Neural progenitor cell (in vitro differentiated cells): ENCODE measurements at regions not wholly inside any gene's neighbourhood (a gene's known extent, or its start where the extent isn't known, plus 50 kb on each side); places are given as distances from the start of the nearest gene placed in this dataset.

Source experiments
- DNase-seq: peaks from one replicate; pipeline ENCODE4 v3.0.0-alpha.2; 2016; ENCODE audit warnings: low spot score
- H2AFZ ChIP-seq: fragments of 200-600 bp; sonication (generic); replicated peaks from 2 replicates; pipeline ENCODE4 v1.6.1; 2016; ENCODE audit warnings: antibody characterized with exemption
- H3F3A ChIP-seq: fragments of 200-600 bp; sonication (generic); 2 replicates; pipeline ENCODE4 v1.6.1; 2016; ENCODE audit warnings: antibody characterized with exemption, low read depth
- H3K27ac ChIP-seq: fragments of 200-600 bp; sonication (generic); 2 replicates; pipeline ENCODE4 v1.5.1; 2016; ENCODE audit warnings: mild to moderate bottlenecking
- H3K27me3 ChIP-seq: fragments of 200-600 bp; sonication (generic); 2 replicates; pipeline ENCODE4 v1.6.1; 2016; ENCODE audit warnings: mild to moderate bottlenecking, moderate library complexity
- H3K36me3 ChIP-seq: fragments of 200-600 bp; sonication (generic); 2 replicates; pipeline ENCODE4 v1.5.1; 2016
- H3K4me1 ChIP-seq: fragments of 200-600 bp; sonication (generic); 2 replicates; pipeline ENCODE4 v1.6.1; 2016; ENCODE audit warnings: mixed run types
- H3K4me2 ChIP-seq: fragments of 200-600 bp; sonication (generic); 2 replicates; pipeline ENCODE4 v1.6.1; 2016
- H3K4me3 ChIP-seq: fragments of 200-600 bp; sonication (generic); 2 replicates; pipeline ENCODE4 v1.5.1; 2016
- H3K79me2 ChIP-seq: fragments of 200-600 bp; sonication (generic); 2 replicates; pipeline ENCODE4 v1.6.1; 2016; ENCODE audit warnings: low read depth
- H3K9ac ChIP-seq: fragments of 200-600 bp; sonication (generic); 2 replicates; pipeline ENCODE4 v1.6.1; 2016
- H3K9me3 ChIP-seq: fragments of 200-600 bp; sonication (generic); 2 replicates; pipeline ENCODE4 v1.5.1; 2016; ENCODE audit warnings: low read depth
- H4K20me1 ChIP-seq: fragments of 200-600 bp; sonication (generic); 2 replicates; pipeline ENCODE4 v1.6.1; 2016; ENCODE audit warnings: low read depth
- H3K27ac Mint-ChIP-seq: 3 replicates; pipeline ENCODE4 v1.8.0; 2021; ENCODE audit warnings: mixed read lengths
- H3K27me3 Mint-ChIP-seq: 2 replicates; pipeline ENCODE4 v1.8.0; 2022; ENCODE audit warnings: low read depth, mild to moderate bottlenecking, inconsistent platforms, moderate library complexity, mixed read lengths; ENCODE audit not compliant: insufficient read depth
- H3K36me3 Mint-ChIP-seq: 3 replicates; pipeline ENCODE4 v1.8.0; 2021; ENCODE audit warnings: mixed read lengths
- H3K4me1 Mint-ChIP-seq: 3 replicates; pipeline ENCODE4 v1.8.0; 2021; ENCODE audit warnings: mixed read lengths
- H3K4me3 Mint-ChIP-seq: 3 replicates; pipeline ENCODE4 v1.8.0; 2021; ENCODE audit warnings: mild to moderate bottlenecking, moderate library complexity, mixed read lengths
- H3K9me3 Mint-ChIP-seq: 3 replicates; pipeline ENCODE4 v1.8.0; 2020; ENCODE audit warnings: mixed read lengths
- EZH2 ChIP-seq: fragments of 200-600 bp; sonication (generic); IDR thresholded peaks from 2 replicates; pipeline ENCODE4 v1.6.1; 2017; ENCODE audit warnings: antibody characterized with exemption, mild to moderate bottlenecking, moderate library complexity
- EZH2phosphoT487 ChIP-seq: fragments of 200-600 bp; sonication (generic); IDR thresholded peaks from 2 replicates; pipeline ENCODE4 v1.6.1; 2017; ENCODE audit warnings: antibody characterized with exemption
- TF ChIP-seq, protein P1 (sequence below): fragments of 200-600 bp; sonication (generic); IDR thresholded peaks from 2 replicates; pipeline ENCODE4 v1.5.1; 2017; ENCODE audit warnings: antibody characterized with exemption, mild to moderate bottlenecking

DNA sequence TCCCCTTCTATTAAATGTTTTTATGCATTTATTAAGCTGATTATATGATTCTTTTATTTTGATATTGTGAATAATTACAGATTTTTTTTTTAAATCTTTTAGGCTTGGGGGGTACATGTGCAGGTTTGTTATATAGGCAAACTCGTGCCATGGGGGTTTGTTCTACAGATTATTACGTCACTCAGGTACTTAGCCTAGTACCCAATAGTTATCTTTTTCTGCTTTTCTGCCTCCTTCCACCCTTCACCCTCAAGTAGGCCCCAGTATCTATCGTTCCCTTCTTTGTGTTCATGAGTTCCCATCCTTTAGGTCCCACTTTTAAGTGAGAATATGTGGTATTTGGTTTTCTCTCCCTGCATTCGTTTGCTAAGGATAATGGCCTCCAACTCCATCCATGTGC lies 92.2 kb upstream of the CWC22 start:
- Histone ChIP-seq H3K4me2 (no peak overlapping the region), H3K9me3 (no peaks in the 10 kb centered on the region), H3K4me1 (no peaks in the 10 kb centered on the region), H3K27me3 (no peaks in the 10 kb centered on the region), H3K9ac (no peak overlapping the region), H3K27ac (no peak overlapping the region), H3F3A (no peaks in the 10 kb centered on the region), H2AFZ (no peak overlapping the region), H3K4me3 (no peak overlapping the region), H3K36me3 (no peaks in the 10 kb centered on the region), H3K79me2 (no peaks in the 10 kb centered on the region), H4K20me1 (no peaks in the 10 kb centered on the region)
- no peak overlapping the region for H3K27ac Mint-ChIP-seq
- no peaks in the 10 kb centered on the region for H3K36me3 Mint-ChIP-seq
- no peaks in the 10 kb centered on the region for H3K4me1 Mint-ChIP-seq
- H3K9me3 Mint-ChIP-seq = no peaks in the 10 kb centered on the region
- no peaks in the 10 kb centered on the region for H3K27me3 Mint-ChIP-seq
- no peak overlapping the region for H3K4me3 Mint-ChIP-seq
- DNase-seq = no peak
- TF ChIP-seq, protein P1, sequence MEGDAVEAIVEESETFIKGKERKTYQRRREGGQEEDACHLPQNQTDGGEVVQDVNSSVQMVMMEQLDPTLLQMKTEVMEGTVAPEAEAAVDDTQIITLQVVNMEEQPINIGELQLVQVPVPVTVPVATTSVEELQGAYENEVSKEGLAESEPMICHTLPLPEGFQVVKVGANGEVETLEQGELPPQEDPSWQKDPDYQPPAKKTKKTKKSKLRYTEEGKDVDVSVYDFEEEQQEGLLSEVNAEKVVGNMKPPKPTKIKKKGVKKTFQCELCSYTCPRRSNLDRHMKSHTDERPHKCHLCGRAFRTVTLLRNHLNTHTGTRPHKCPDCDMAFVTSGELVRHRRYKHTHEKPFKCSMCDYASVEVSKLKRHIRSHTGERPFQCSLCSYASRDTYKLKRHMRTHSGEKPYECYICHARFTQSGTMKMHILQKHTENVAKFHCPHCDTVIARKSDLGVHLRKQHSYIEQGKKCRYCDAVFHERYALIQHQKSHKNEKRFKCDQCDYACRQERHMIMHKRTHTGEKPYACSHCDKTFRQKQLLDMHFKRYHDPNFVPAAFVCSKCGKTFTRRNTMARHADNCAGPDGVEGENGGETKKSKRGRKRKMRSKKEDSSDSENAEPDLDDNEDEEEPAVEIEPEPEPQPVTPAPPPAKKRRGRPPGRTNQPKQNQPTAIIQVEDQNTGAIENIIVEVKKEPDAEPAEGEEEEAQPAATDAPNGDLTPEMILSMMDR = no peak
- TF ChIP-seq EZH2 (no peak), EZH2phosphoT487 (no peak)

DNA sequence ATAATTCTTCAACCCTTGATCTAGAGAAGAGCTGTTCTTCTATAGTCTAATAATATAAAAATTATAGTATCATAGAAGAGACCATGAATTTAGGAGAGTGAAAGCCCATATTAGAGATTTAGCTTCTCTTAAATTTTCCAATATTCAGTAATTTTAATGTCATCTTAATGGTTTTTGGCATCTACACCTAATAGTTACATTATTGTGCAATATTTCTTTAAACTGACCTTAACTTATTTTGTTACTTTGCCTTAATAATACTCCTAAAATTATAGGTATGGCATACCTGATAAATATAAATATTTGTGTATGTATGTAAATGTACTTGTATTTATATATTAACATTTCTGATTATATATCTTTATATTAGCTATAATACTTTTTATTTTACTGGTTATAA lies 78.0 kb upstream of the CWC22 start:
- Mint-ChIP-seq H3K4me1 (no peaks in the 10 kb centered on the region), H3K27me3 (no peaks in the 10 kb centered on the region), H3K4me3 (no peak overlapping the region), H3K27ac (no peak overlapping the region), H3K36me3 (peaks cover 2% of the 10 kb centered on the region), H3K9me3 (peaks cover 25% of the 10 kb centered on the region)
- peaks cover 8% of the 10 kb centered on the region for H3K36me3 ChIP-seq
- H3K4me3 ChIP-seq = no peak overlapping the region
- H3K4me2 ChIP-seq = no peak overlapping the region
- no peaks in the 10 kb centered on the region for H3F3A ChIP-seq
- H3K79me2 ChIP-seq = no peaks in the 10 kb centered on the region
- no peak for DNase-seq
- H3K27me3 ChIP-seq = no peaks in the 10 kb centered on the region
- H4K20me1 ChIP-seq = no peaks in the 10 kb centered on the region
- no peaks in the 10 kb centered on the region for H3K4me1 ChIP-seq
- H3K9me3 ChIP-seq = peaks cover 13% of the 10 kb centered on the region
- no peak overlapping the region for H3K9ac ChIP-seq
- TF ChIP-seq EZH2 = no peak
- TF ChIP-seq, protein P1 = no peak
- no peak for TF ChIP-seq EZH2phosphoT487
- no peak overlapping the region for H3K27ac ChIP-seq
- H2AFZ ChIP-seq = no peak overlapping the region

DNA sequence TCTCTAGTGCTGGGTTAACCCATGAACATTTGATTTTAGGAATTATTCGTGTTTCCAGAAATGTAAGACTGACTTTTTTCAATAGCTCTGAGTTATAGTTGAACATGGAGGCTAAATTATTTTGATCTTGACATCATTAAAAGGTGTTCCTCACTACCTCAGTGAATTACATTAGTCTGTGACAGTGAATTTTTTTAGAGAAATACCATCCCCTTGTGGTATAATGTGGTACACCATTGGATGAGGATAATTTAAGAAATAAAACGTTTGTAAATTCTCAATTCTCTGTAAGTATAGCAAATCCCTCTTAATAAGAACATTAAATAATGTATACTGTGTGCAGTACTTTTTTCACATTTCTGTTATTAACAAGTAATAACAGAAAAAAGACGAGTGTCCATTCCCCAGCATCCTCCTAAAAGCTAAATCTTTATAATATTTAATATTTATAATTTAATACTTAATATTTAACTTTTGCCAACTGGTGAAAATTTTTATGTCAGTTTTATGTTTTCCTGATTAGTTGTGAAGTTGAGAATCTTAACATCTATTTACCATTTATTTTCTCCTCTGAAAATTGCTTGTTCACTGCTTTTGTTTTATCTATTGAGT lies 70.3 kb upstream of the CWC22 start:
- Histone ChIP-seq H3K36me3 (peaks cover 22% of the 10 kb centered on the region), H4K20me1 (no peaks in the 10 kb centered on the region), H3K27ac (peak overlapping the region; percentile 2), H3K4me1 (no peaks in the 10 kb centered on the region), H3K9me3 (peaks cover 18% of the 10 kb centered on the region), H3K4me3 (no peak overlapping the region), H3K9ac (no peak overlapping the region), H3K4me2 (no peak overlapping the region), H3F3A (no peaks in the 10 kb centered on the region), H3K27me3 (no peaks in the 10 kb centered on the region), H3K79me2 (no peaks in the 10 kb centered on the region), H2AFZ (peak overlapping the region; percentile 45)
- TF ChIP-seq EZH2 = no peak
- TF ChIP-seq, protein P1 = peak; percentile 89
- no peak overlapping the region for H3K27ac Mint-ChIP-seq
- no peaks in the 10 kb centered on the region for H3K27me3 Mint-ChIP-seq
- H3K4me3 Mint-ChIP-seq = no peak overlapping the region
- peaks cover 16% of the 10 kb centered on the region for H3K9me3 Mint-ChIP-seq
- H3K36me3 Mint-ChIP-seq = peaks cover 2% of the 10 kb centered on the region
- no peaks in the 10 kb centered on the region for H3K4me1 Mint-ChIP-seq
- peak; percentile 17 for DNase-seq
